Pancreas (tissue), 10 donors: ENCODE measurements at regions not wholly inside any gene's neighbourhood (a gene's known extent, or its start where the extent isn't known, plus 50 kb on each side); places are given as distances from the start of the nearest gene placed in this dataset.

Source experiments
- ATAC-seq, 4 donors: fragments of 200-7000 bp; cut with Tn5 transposase; one replicate each; pipeline versions ENCODE4 v1.8.0 to v1.9.1; 2020; ENCODE audit warnings: mild to moderate bottlenecking in 4 of 4, moderate library complexity in 4 of 4
- DNase-seq, 6 donors: peaks; one replicate each; pipeline ENCODE4 v3.0.0-alpha.2; 2020
- FAIRE-seq: peaks from 2 replicates; lab custom pipeline; 2012; peaks lifted over from hg19 to GRCh38; lab: Jason Lieb, UNC
- H3K27ac ChIP-seq, 4 donors: fragments of 200-600 bp; sonication (generic); 1 replicate in 3 of 4; 2 replicates in 1 of 4; pipeline versions ENCODE4 v1.5.0 to v1.8.0; 2020
- H3K27me3 ChIP-seq, 4 donors: fragments of 200-600 bp; one replicate each; pipeline ENCODE4 v1.8.0; 2021
- H3K36me3 ChIP-seq, 3 donors: fragments of 200-600 bp; sonication (generic) in 1 of 3; one replicate each; pipeline versions ENCODE4 v1.5.0 to v1.8.0; 2020 to 2021
- H3K4me1 ChIP-seq, 3 donors: fragments of 200-600 bp; one replicate each; pipeline ENCODE4 v1.8.0; 2021
- H3K4me3 ChIP-seq, 4 donors: fragments of 200-600 bp; sonication (generic) in 2 of 4; one replicate each; pipeline versions ENCODE4 v1.5.0 to v1.8.0; 2020 to 2021
- H3K9me3 ChIP-seq, 4 donors: fragments of 200-600 bp; one replicate each; pipeline ENCODE4 v1.8.0; 2021
- WGBS, 2 donors: extraction: QIAGEN DNeasy Blood & Tissue Kit; methylation state at CpG; one replicate each; pipeline ENCODE4 v1.1.7; 2013; 5-methylcytosine and 5-hydroxymethylcytosine counted together
- intact Hi-C, 3 donors: fragments of 100-400 bp; cut with DNase I; formaldehyde crosslinking; loops; one replicate each; pipeline versions ENCODE4 v1.11.1 to v1.14.2; 2022
- TF ChIP-seq, protein P1 (sequence below), 4 donors: fragments of 200-600 bp; sonication (generic) in 3 of 4; IDR thresholded peaks; one replicate each; pipeline versions ENCODE4 v1.5.0 to v1.8.0; 2021; ENCODE audit warnings: antibody characterized with exemption in 4 of 4
- donor health status: healthy with polysubstance abuse.
- donor health status: DM: no; HTN: no; CAD: no; lungs with moderate emphysema.
- donor health status: DM: no; HTN: no; CAD: no.
- donor health status: control.
- donor health status: control.
- donor health status: Bipolar disorder and iron deficiency.
- donor health status: DM: yes; HTN: yes; CAD: no.
- donor health status: DM: no; HTN: no; CAD: no.
- donor health status: DM: no; HTN: no; CAD: no.
- donor health status: DM: yes; HTN: yes; CAD: no.

DNA sequence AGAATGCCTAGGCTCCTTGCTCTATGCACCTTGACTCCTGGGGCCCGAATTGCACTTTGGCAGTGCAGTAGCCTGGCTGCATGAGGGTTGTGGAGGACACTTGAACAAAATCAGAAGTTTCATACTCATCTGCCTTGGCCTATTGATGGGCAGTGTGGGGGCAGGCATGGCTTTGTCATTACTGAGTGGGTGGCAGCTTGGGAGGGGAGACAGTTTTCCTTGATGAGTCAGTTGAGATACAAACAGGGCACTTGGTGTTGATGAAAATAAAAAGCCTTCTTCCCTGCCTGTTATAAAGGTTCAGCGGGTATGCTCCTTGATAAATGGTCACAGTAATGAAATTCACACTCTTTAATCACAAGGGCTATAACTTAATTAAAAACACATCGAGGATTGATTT lies 126.8 kb upstream of the MAMLD1 start:
- intact Hi-C loops = no loop called here
- no peaks in the 10 kb centered on the region for H3K36me3 ChIP-seq
- peaks cover 0 to 6% (median 0%) of the 10 kb centered on the region in 4 donors for H3K27me3 ChIP-seq
- H3K4me3 ChIP-seq = no peak overlapping the region
- H3K9me3 ChIP-seq = no peaks in the 10 kb centered on the region
- TF ChIP-seq, protein P1, sequence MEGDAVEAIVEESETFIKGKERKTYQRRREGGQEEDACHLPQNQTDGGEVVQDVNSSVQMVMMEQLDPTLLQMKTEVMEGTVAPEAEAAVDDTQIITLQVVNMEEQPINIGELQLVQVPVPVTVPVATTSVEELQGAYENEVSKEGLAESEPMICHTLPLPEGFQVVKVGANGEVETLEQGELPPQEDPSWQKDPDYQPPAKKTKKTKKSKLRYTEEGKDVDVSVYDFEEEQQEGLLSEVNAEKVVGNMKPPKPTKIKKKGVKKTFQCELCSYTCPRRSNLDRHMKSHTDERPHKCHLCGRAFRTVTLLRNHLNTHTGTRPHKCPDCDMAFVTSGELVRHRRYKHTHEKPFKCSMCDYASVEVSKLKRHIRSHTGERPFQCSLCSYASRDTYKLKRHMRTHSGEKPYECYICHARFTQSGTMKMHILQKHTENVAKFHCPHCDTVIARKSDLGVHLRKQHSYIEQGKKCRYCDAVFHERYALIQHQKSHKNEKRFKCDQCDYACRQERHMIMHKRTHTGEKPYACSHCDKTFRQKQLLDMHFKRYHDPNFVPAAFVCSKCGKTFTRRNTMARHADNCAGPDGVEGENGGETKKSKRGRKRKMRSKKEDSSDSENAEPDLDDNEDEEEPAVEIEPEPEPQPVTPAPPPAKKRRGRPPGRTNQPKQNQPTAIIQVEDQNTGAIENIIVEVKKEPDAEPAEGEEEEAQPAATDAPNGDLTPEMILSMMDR (IDR thresholded peaks at IDR 0.05) = no peak
- FAIRE-seq = no peak
- 71 to 87% methylated on average over 3 of the region's 3 CpGs for WGBS, 2 donors
- no peak for DNase-seq
- no peak overlapping the region for H3K27ac ChIP-seq
- ATAC-seq = no peak
- no peaks in the 10 kb centered on the region for H3K4me1 ChIP-seq

DNA sequence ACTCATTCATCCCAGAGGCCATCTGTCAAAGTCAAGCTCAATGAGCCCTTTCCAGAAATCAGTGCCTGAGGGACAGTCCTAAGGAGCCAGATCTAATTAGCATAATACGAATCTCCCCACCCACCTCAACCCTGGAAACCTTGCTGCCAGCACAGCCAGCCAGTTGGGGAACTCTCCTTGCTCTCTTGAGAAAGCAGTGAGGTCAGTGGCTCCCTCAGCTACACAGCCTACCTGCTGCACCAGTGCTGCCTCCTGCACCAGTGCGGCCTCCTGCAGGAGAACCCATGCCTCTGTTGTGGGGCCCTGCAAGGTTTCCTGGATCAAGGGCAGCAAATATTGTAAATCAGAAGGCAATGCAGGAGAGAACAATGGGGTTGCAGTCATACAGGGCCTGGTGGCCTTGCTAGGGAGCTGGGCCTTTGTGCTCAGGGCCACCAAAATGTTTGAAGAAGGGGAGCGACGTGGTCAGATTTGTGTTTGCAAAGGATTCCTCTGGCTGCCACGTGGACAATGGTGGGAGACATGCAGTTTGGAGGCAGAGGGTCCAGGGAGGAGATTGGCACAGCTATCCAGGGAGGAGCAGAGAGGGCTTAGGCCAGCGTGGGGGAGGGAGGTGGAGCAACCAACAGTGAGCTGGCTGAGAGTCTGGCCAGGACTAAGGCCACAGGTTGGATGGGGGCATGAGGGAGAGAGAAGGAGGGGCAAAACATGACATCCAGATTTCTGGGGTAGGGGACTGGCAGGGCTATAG lies 124.3 kb upstream of the MAMLD1 start:
- Histone ChIP-seq H3K36me3 (no peaks in the 10 kb centered on the region), H3K27ac (no peak overlapping the region), H3K4me3 (no peak overlapping the region), H3K9me3 (no peaks in the 10 kb centered on the region), H3K27me3 (peaks cover 0 to 3% (median 0%) of the 10 kb centered on the region in 4 donors), H3K4me1 (no peaks in the 10 kb centered on the region)
- intact Hi-C loops = no loop called here
- 68 to 73% methylated on average over 6 of the region's 6 CpGs for WGBS, 2 donors
- ATAC-seq (no peak), FAIRE-seq (no peak), DNase-seq (no peak)
- TF ChIP-seq, protein P1 (IDR thresholded peaks at IDR 0.05) = no peak

DNA sequence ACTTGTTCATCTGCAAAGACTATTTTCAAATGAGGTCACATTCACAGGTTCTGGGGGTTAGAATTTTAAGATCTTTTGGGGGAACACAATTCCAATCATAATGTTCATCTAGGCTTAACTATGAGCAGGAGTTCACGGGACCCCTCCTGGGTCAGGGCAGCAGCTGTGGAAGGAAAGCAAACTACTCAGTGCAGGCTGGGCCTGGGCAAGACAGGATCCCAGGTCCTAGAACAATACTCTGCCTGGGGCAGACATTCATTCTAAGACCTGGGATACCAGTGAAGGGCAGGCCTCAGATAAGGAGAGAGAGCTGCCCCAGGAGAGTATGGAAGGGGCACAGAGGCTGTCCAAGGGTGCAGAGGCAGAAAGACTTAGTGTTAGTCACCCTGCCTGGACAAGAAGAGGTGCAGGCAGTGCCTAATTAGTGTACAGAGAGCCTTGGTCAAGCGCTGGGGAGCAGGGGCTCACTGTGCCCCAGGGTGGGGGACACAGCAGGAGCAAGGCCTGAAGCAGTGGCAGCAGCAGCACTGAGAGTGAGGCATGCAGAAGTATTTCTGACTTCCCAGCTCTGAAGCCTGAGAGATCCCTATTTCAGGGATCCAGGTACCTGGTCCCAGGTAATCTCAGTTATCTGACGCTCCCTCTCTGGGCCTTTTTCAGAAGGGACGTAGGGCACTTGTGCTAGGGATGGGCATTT lies 123.0 kb upstream of the MAMLD1 start:
- no peaks in the 10 kb centered on the region for H3K27me3 ChIP-seq
- no peak overlapping the region for H3K4me3 ChIP-seq
- H3K4me1 ChIP-seq = no peaks in the 10 kb centered on the region
- no peak for DNase-seq
- no peak for FAIRE-seq
- TF ChIP-seq, protein P1 (IDR thresholded peaks at IDR 0.05) = no peak
- intact Hi-C loops = no loop called here
- no peaks in the 10 kb centered on the region for H3K36me3 ChIP-seq
- ATAC-seq = no peak
- H3K9me3 ChIP-seq = no peaks in the 10 kb centered on the region
- H3K27ac ChIP-seq = no peak overlapping the region
- 92 to 94% methylated on average over 4 of the region's 4 CpGs for WGBS, 2 donors

DNA sequence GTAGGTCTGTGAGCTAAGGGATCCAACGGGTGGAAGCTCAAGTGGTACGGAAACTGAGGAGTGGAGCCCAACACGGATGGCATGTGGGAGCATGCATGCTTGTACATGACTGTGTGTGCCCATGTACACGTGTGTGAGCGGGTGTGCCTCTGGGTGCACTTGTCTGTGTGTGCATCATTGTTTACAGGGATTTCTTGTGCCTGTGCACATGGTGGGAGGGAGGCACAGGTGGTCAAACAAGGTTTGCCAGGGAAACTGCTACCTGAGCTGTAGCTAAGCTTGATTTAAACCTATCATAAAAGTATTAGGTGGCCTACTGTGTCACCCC lies 122.5 kb upstream of the MAMLD1 start:
- 76 to 83% methylated on average over 5 of the region's 5 CpGs for WGBS, 2 donors
- intact Hi-C loops = no loop called here
- Histone ChIP-seq H3K4me3 (no peak overlapping the region), H3K36me3 (no peaks in the 10 kb centered on the region), H3K27ac (no peak overlapping the region), H3K27me3 (no peaks in the 10 kb centered on the region), H3K4me1 (no peaks in the 10 kb centered on the region), H3K9me3 (no peaks in the 10 kb centered on the region)
- ATAC-seq (no peak), DNase-seq (no peak), FAIRE-seq (no peak)
- TF ChIP-seq, protein P1 (IDR thresholded peaks at IDR 0.05) = no peak
